ENCODE measurements at regions not wholly inside any gene's neighbourhood (a gene's known extent, or its start where the extent isn't known, plus 50 kb on each side); places are given as distances from the start of the nearest gene placed in this dataset.

GRCh38 chr7:128191136-128191844, 49.8 kb upstream of the LEP start:
- Histone ChIP-seq H3K27ac (ENCODE audit: low read depth, low read length) (no peak overlapping the region), H3K9me3 (ENCODE audit: low read length) (peaks cover 14% of the 10 kb centered on the region), H3K9ac (ENCODE audit: low read length) (no peak overlapping the region), H3K27me3 (ENCODE audit: control insufficient read depth in 1 of 2, insufficient read depth in 2 of 2, low read length in 2 of 2) (peaks cover 0 to 6% of the 10 kb centered on the region in 2 donors), H3K36me3 (ENCODE audit: insufficient read depth, low read length) (no peaks in the 10 kb centered on the region), H3K4me3 (ENCODE audit: low read depth in 1 of 2, low read length in 2 of 2) (no peak overlapping the region), H3K4me1 (ENCODE audit: insufficient read depth, low read length) (no peaks in the 10 kb centered on the region)
